ENCODE measurements at regions not wholly inside any gene's neighbourhood (a gene's known extent, or its start where the extent isn't known, plus 50 kb on each side); places are given as distances from the start of the nearest gene placed in this dataset.

- H3K4me3 ChIP-seq (ENCODE audit: extremely low read depth in 1 of 4, insufficient read depth in 2 of 4, low read depth in 3 of 4, low read length in 4 of 4), result no peak overlapping the region
- H3K18ac ChIP-seq (ENCODE audit: extremely low read depth, low read length), result no peak overlapping the region
- no peak overlapping the region for H3K23ac ChIP-seq (ENCODE audit: insufficient read length)
- no peak overlapping the region for H3K4me2 ChIP-seq (ENCODE audit: insufficient read depth in 1 of 2, low read depth in 2 of 2, low read length in 2 of 2)
- no peak overlapping the region for H2BK20ac ChIP-seq (ENCODE audit: low read length)
- DNase-seq (ENCODE audit: low read depth in 1 of 2, low spot score in 2 of 2) (no peak), FAIRE-seq (no peak)
- H2BK15ac ChIP-seq (ENCODE audit: low read length), result no peak overlapping the region
- no peak overlapping the region for H2AK5ac ChIP-seq (ENCODE audit: low read depth, low read length)
- no peaks in the 10 kb centered on the region for H4K20me1 ChIP-seq (replicated peaks in 1 of 2; ENCODE audit: control insufficient read depth in 1 of 2, insufficient read depth in 2 of 2, low read length in 2 of 2)
- H2AFZ ChIP-seq (ENCODE audit: low read length), result no peak overlapping the region
- TF ChIP-seq SP1 (IDR thresholded peaks at IDR 0.05; ENCODE audit: low read depth, low read length) (no peak), PHF8 (conservative IDR thresholded peaks at IDR 0.05; ENCODE audit: low read depth, low read length) (no peak), RXRA (IDR thresholded peaks at IDR 0.05; ENCODE audit: insufficient read depth, low read depth, low read length) (no peak), RFX5 (IDR thresholded peaks at IDR 0.05; ENCODE audit: borderline replicate concordance, low read depth, low read length) (no peak), HDAC6 (IDR thresholded peaks at IDR 0.05; ENCODE audit: low read depth, low read length) (no peak), TEAD4 (IDR thresholded peaks at IDR 0.05; ENCODE audit: low read depth, low read length) (no peak), FOSL1 (IDR thresholded peaks at IDR 0.05; ENCODE audit: insufficient read depth, low read depth, low read length) (no peak), SRF (IDR thresholded peaks at IDR 0.05; ENCODE audit: low read depth, low read length) (no peak), KDM1A (IDR thresholded peaks at IDR 0.05; ENCODE audit: borderline replicate concordance, low read length) (no peak)
- H3K27me3 ChIP-seq (replicated peaks in 1 of 4; ENCODE audit: control insufficient read depth in 3 of 4, extremely low read depth in 1 of 4, insufficient read depth in 3 of 4, low read length in 3 of 4), result no peaks in the 10 kb centered on the region
- no peaks in the 10 kb centered on the region for H3K23me2 ChIP-seq (ENCODE audit: low read depth, low read length)
- no peaks in the 10 kb centered on the region for H3K36me3 ChIP-seq (ENCODE audit: control insufficient read depth in 2 of 4, insufficient read depth in 4 of 4, low read length in 3 of 4)
- no peak overlapping the region for H4K5ac ChIP-seq (ENCODE audit: insufficient read length, low read depth, low read length)
- no peak overlapping the region for H2BK12ac ChIP-seq (ENCODE audit: low read depth, low read length)
- 97% methylated on average over 3 of the region's 3 CpGs; no CpG with 5 or more reads in 1 of the 2 experiments for whole genome bisulfite sequencing, 2 experiments (ENCODE audit: extremely low coverage in 1 of 2, insufficient coverage in 1 of 2, insufficient read length in 1 of 2, insufficient replicate concordance in 2 of 2, low coverage in 1 of 2, low lambda C conversion rate in 2 of 2, missing lambda C conversion rate in 1 of 2)
- H3K27ac ChIP-seq (ENCODE audit: low read depth, low read length), result no peak overlapping the region
- CTCF ChIA-PET (ENCODE audit: partially characterized antibody), result no interaction called here
- H3K9ac ChIP-seq (replicated peaks in 1 of 4; ENCODE audit: extremely low read depth in 1 of 4, low read depth in 3 of 4, low read length in 3 of 4), result no peak overlapping the region
- H3K9me3 ChIP-seq (ENCODE audit: insufficient read depth in 2 of 2, low read depth in 1 of 2, low read length in 1 of 2), result no peaks in the 10 kb centered on the region
- H3K56ac ChIP-seq (replicated peaks; ENCODE audit: insufficient read length, low read depth, low read length), result no peak overlapping the region
- no peaks in the 10 kb centered on the region for H3K4me1 ChIP-seq (replicated peaks in 1 of 4; ENCODE audit: control insufficient read depth in 3 of 4, insufficient read depth in 4 of 4, low read length in 3 of 4)
- H3K4ac ChIP-seq (replicated peaks; ENCODE audit: insufficient read length, low read depth, low read length), result no peak overlapping the region
- H4K8ac ChIP-seq (ENCODE audit: extremely low read depth, insufficient read depth, low read length), result no peak overlapping the region
- H4K91ac ChIP-seq (replicated peaks; ENCODE audit: insufficient read length, low read length), result no peak overlapping the region
- H2BK120ac ChIP-seq (replicated peaks; ENCODE audit: low read depth, low read length), result no peak overlapping the region
- H3K79me2 ChIP-seq (ENCODE audit: control insufficient read depth in 1 of 2, insufficient read depth in 2 of 2, low read length in 2 of 2), result no peaks in the 10 kb centered on the region
- no peak overlapping the region for H2BK5ac ChIP-seq (ENCODE audit: low read depth, low read length)
- POLR2A ChIA-PET (ENCODE audit: partially characterized antibody), result no interaction called here
- H3K14ac ChIP-seq (ENCODE audit: insufficient read length), result no peak overlapping the region
- no peaks in the 10 kb centered on the region for H3K79me1 ChIP-seq (ENCODE audit: low read depth, low read length)
These were observed 145.1 kb downstream of the LCA5 start for GRCh38 chr6:79392094-79392493.
